GM18526 (cell line): ENCODE measurements at regions not wholly inside any gene's neighbourhood (a gene's known extent, or its start where the extent isn't known, plus 50 kb on each side); places are given as distances from the start of the nearest gene placed in this dataset.

Experiments used
- POLR2A ChIP-seq: IDR thresholded peaks from 3 replicates; pipeline ENCODE4 v1.6.1; 2011; ENCODE audit not compliant: insufficient read length; ENCODE audit errors: extremely low read depth

DNA sequence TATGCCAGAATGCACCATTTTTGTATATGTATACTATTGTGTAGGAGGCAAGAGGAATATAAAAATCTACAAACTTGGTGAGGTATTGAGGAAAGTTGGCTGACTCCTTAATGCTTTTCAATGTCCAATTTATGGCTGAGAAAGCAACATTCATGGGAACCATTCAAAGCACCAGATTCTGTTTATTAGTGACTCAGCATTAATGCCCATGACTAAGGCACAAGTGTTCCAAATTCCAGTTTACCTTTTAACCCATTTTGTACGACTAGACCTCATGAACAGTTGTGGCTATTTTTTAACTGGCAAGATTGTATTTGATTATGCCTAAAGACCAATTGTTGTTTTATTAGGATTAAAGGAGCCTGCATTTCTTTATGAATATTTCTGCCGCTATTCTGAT, 375.4 kb upstream of the ATP2B1 start:
- no peak for TF ChIP-seq POLR2A

DNA sequence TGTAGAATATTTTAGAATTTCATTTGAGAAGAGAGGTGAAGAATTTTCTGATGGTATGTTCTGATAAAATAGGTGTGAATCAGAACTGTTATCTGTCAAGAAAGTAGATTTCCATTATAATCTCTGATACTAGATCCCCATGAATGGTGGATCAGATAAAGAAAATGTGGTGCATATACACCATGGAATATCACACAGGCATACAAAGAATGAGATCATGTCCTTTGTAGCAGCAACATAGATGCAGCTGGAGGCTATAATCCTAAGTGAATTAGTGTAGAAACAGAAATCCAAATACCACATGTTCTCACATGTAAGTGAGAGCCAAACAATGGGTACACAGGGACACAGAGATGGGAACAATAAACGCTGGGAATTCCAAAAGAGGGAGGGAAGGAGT, 372.0 kb upstream of the ATP2B1 start:
- no peak for TF ChIP-seq POLR2A

DNA sequence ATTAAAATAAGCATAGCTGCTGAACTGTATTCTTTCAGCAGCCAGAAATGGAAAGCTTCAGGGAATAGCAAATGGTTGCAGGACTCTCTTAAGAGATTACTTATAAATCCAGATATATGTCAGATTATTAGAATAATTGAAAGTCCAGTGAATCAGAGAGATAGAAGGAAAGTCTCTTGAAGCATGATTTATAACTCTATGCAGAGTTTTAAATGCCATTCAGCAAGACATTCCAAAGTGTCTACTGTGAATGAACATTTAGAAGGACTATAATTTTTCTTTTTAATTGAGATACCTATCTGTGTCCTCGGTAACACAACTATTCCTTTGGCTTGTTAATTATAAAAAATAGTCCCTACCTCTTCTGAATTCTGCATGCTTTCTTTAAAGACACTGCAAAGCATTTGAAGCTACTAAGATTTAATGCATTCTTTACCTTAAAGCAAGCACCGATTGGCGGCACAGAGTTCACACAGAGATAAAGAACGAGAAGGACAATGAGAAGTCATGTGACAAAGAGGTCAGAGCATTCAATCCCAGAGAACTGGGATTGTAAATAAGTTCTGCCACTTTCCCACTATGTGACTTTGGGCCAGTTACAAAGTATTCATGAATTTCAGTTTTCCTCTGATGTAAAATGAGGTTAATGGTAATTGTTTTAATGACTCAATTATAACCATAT, 371.0 kb upstream of the ATP2B1 start:
- no peak for TF ChIP-seq POLR2A

DNA sequence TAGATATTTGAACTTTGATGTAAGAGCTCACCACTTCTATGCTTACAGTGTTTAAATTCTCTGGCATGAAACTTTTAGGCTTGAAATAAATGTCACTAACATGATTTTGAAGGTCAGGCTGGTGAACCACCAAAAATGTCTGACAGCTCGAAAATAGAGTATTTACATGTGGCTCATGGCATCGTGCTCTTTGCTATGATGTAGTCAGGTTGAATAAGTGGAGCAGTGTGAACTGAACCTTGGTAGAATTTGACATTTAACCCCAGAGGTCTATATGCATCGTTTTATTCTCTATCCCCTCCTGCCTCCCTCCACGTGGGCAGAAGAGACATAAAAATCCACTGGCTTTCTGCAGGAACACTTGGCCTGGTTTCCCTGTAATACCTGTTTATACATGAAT, 369.7 kb upstream of the ATP2B1 start:
- no peak for TF ChIP-seq POLR2A

DNA sequence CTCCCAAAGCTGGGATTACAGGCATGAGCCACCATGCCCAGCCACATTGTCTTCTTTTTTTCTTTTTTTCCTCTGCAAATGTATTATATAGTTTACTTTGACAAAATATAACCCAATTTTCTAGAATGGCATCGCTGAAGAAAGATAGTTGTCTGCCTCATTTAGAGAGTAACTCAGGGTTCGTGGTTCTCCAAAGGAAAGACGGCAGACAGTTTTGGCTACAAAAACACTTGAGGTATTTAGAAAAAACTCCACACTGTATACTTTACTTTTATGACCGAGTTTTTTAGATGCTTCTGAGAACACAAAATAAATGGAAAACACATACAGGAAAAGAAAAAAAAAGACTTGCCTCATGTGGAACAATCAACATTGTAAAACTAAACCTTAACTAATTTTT, 369.1 kb upstream of the ATP2B1 start:
- no peak for TF ChIP-seq POLR2A

DNA sequence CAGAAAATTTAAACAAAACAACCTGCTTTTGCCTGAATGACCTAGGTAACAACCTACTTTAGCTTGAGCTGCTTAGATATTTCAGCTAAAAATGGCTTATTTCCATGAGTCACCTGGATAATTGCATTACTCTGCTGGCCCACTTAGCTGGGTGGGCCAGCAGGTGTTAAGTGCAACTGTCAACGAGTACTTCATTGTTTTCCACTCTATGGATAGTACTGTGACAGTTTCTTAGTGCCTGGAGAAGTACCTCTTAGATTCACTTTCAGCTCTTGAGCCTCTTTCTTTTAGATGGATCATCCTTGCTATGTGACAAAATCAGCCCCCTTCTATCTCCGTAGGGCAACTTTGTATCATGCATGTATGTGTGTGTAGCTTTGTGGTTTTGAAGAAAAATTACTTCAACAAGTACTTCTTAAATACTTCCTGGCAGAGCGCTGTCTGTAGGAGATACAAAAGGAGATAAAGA, 368.2 kb upstream of the ATP2B1 start:
- no peak for TF ChIP-seq POLR2A

DNA sequence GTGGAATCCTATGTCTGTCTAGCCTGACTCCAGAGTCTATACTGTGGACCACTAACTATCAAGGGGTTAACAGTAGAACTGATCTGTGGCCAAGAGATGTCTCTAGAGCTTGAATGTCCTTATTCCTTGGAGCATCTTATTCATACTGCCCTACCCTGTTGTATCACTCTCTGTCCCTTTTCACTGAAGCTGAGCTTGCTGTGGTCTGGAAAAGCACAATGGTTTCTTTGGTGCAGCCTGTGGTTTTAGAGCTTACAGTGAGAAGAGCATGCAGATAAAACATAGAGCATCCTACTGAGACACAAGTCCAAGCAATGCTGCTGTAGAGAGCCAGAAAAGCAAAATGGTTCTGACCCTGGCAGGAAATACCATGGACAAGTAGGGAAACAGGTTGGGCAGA, 367.0 kb upstream of the ATP2B1 start:
- TF ChIP-seq POLR2A = no peak

DNA sequence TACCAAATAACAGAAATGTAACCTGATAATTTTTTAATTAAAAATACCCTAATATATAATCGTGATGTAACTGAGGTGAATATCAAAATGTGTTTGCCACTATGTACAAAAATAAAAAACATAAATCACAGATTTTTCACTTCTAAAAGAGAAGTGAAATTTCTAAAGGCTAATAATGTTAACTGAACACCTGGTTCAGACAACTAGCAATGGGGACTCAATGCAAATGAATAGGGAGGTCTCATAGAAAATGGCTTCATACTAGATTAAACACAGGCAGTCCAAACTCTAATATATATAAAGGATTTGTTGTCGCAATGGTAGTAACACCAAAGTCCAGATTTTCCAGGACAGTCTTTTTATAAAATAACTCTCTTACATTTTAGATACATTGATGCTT, 365.4 kb upstream of the ATP2B1 start:
- TF ChIP-seq POLR2A = no peak

DNA sequence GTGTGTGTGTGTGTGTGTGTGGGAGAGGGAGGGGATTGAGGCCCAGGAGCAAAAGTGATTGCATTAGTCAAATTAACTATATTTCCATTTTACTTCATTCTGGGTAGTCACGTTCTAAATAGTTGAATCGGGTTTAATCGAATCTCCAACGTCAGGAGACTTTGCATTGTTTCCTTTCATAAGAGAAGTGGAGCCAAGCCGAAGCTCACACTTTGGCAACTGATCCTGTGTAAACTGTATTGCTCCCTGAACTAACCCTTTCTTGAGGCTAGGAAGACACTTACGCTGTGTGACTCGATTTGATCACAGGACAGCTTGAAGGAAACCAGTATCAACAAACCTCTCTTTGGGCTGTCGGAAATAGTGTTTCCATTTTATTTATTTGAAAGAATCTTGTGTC, 363.4 kb upstream of the ATP2B1 start:
- no peak for TF ChIP-seq POLR2A

DNA sequence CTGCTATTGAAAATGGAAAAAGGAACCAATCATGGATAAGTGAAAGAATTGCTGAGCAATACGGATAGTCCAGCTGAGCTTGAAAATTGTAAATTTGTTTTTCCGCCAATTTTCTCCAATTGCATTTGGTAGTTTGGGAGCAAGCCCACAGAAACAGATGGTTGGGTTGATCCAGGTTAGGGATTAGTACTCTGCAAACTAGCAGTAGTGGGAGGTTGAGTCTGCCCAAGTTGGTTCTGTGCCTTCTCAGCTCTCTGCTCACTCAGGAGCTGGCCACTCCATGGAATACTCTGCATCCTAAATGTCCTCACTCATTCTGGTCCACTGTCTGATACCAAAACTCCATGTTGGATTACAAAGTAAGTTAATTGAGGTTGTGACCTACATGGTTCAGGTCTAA, 361.1 kb upstream of the ATP2B1 start:
- TF ChIP-seq POLR2A = no peak

DNA sequence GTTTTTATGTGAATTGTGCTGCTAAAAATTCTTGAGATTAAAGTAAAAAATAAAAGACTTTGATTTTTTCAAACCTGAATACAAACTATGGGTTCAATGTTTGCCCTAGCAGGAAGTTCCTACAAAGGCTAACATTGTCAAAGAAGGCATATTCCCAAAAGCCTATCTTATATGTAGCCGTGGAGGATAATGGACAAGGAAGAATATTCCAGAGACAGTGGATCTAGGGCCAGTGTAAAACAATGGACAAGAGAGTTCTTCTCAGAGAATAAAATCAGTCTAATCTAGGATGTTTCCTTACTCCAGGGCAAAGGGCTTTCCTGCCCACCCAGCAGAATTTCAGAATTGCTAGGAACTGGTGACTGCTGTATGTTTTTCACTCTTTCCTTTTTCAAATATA, 359.2 kb upstream of the ATP2B1 start:
- TF ChIP-seq POLR2A = no peak

DNA sequence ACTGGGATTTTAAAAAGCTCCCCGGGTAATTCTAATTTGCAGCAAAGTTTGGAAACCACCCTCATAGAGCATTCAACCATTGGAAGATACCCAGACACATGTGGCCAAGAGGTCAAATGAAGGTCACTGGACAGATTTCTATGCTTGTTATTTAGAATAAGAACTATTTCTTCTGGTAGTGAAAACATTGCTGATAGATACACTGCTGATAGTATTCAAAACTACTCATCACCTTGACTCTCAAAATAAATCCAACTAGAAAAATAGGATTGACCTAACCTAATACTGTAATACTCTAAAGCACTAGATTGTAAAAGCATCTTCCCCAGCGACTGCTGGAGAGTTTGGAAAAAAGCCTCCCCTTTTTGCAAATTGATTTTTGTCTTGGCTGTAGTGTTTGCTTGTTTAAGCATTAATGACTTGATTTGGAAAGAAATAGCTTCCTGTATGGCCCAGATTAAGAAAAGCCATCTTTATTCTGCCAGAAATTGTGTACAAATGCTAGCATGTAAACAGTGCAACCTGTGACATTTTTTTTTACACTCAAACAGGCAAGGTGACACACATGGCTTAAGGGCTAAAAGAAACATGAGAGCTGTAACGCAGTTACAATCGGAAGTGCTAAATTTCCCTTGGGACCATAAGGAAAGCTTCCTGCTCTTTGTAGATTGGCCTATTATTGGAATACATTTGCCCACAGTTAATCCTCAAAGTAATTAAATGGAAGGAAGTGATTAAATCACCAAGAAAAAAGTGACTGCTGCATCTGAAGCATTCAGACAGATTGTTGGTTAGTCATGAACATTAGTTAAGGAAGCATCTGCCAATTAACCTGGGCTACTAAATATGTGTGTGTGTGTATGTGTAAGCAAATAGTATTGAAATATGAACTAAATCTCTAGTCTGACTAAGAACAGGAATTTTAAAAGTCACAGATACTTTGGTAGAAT, 356.5 kb upstream of the ATP2B1 start:
- TF ChIP-seq POLR2A = no peak

DNA sequence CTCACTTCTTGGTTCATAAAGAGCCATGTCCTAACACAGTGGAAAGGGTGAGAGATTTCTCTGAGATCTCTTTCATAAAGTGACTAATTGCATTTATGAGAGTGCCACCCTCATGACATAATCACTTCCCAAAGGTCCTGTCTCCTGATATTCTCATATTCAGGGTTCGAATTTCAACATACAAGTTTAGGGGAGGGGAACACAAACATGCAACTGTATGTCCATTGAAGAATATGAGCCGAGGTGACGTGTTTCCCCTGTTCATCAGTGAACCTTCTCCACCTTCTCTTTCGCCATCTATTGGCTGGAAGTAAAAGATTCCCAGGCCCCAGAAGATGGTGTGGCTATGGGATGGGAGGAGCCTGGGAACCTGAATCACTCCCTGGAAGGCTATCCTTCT, 354.2 kb upstream of the ATP2B1 start:
- TF ChIP-seq POLR2A = no peak

DNA sequence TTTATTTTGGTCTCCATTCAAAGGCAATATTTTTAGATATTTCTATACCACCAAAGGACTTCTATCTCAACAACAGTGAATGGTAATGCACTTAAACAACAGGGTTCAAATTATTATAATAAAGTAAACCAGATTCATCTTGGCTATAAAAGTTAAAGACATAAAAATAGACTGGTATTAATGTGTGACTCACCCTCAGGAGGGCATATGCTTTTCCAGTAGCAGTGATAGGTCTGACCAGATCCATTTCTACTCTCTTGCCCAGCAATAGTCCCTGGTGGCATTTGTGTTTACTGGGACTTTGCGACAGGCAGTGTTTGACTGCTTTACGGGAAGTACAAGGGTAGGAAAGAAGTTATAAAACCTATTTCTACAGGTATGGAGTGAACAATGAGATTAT, 353.2 kb upstream of the ATP2B1 start:
- no peak for TF ChIP-seq POLR2A

DNA sequence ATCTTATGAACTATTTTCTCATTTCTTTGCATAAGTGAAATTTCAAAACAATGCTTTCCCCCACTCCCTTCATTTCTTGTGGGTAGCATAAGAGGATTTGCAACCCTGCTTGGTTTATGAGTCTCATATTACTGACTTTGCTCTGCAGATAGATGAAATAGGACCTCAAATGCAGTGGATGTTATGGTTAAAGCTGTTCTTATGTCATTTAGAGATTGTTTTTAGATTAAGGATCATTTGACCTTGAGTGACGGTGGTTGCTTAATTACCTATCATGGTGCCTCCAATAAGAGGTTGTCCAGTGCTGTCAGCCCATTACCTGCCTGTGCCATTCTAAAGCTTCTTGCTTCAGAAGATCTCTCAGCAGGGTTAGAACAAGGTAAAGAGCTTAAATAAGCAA, 351.4 kb upstream of the ATP2B1 start:
- no peak for TF ChIP-seq POLR2A

DNA sequence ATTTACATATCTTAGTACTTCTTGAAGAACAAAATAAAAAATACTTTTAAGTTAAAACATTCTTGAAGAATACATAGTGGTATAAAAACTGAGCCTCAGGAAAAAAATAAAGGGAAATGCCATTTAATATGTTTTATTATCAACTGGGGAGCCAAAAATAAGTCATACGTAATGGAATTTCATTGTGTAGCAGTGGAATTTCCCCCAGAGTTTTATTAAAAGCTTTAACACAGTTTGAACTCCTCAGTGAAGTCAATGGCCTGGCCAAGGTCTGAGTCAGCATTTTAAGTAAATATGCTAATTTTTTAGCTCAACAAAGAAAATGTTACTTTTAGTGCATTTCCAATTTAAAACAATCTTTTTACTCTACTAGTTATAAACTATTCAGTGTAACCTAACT, 350.1 kb upstream of the ATP2B1 start:
- no peak for TF ChIP-seq POLR2A
